ENCODE measurements at regions not wholly inside any gene's neighbourhood (a gene's known extent, or its start where the extent isn't known, plus 50 kb on each side); places are given as distances from the start of the nearest gene placed in this dataset.
"Not testable (repeated sequence)": the region's sequence is repeated elsewhere in the genome, so short reads cannot be mapped to it uniquely, and the experiment has no call there.

GRCh38 chr10:53361281-53361680 lies 588.7 kb upstream of the MBL2 start:
- POLR2A ChIA-PET (ENCODE audit: low non-redundant PET), result no interaction called here
- TF ChIP-seq, protein P1, sequence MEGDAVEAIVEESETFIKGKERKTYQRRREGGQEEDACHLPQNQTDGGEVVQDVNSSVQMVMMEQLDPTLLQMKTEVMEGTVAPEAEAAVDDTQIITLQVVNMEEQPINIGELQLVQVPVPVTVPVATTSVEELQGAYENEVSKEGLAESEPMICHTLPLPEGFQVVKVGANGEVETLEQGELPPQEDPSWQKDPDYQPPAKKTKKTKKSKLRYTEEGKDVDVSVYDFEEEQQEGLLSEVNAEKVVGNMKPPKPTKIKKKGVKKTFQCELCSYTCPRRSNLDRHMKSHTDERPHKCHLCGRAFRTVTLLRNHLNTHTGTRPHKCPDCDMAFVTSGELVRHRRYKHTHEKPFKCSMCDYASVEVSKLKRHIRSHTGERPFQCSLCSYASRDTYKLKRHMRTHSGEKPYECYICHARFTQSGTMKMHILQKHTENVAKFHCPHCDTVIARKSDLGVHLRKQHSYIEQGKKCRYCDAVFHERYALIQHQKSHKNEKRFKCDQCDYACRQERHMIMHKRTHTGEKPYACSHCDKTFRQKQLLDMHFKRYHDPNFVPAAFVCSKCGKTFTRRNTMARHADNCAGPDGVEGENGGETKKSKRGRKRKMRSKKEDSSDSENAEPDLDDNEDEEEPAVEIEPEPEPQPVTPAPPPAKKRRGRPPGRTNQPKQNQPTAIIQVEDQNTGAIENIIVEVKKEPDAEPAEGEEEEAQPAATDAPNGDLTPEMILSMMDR (conservative IDR thresholded peaks at IDR 0.05; ENCODE audit: low read depth), result no peak
- H3K27ac ChIP-seq, result no peak overlapping the region
- CTCF ChIA-PET, result no interaction called here
- no peak for DNase-seq (ENCODE audit: low spot score)

DNA sequence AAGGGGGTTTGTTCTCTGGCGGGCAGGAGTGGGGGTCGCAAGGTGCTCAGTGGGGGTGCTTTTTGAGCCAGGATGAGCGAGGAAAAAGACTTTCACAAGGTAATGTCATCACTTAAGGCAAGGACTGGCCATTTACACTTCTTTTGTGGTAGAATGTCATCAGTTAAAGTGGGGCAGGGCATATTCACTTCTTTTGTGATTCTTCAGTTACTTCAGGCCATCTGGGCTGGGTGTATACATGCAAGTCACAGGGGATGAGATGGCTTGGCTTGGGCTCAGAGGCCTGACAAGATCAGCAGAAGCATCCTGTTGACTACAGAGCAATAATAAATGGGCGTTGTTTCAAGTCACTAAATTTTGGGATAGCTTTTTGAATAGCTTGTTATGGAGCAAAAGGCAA lies 586.4 kb upstream of the MBL2 start:
- CTCF ChIA-PET, result not testable (repeated sequence)

GRCh38 chr10:53358536-53358935 lies 586.0 kb upstream of the MBL2 start:
- H3K27ac ChIP-seq, result no peak overlapping the region
- CTCF ChIA-PET, result interaction anchor here (0.6 kb wide), 1 partner anchor 275 kb away, joined by 3 read pairs; no protein-coding TSS in a partner anchor
- POLR2A ChIA-PET (ENCODE audit: low non-redundant PET), result no interaction called here
- no peak for DNase-seq (ENCODE audit: low spot score)
- TF ChIP-seq, protein P1 (conservative IDR thresholded peaks at IDR 0.05; ENCODE audit: low read depth), result no peak

More for the DNA sequence above, 586.4 kb upstream of the MBL2 start:
- DNase-seq (ENCODE audit: low spot score); POLR2A ChIA-PET (ENCODE audit: low non-redundant PET); H3K27ac ChIP-seq: not testable (repeated sequence)

DNA sequence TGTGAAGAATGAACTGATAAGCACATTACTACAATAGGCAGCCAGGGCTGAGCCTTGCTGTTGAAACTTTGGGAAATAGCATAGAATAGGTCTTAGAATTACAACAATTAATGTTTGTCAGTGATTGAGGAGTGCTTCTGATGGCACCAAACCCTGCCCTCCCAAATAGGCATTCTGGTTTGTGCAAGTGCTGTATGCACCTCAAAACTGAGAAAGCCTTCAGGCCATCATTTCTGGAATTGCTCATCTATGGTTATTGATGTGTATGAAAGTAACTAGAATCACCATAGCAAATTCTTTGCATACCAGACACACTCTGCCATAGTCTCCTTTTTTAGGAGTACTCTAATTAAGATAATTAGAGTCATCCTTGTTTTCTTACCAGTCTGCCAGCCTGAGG lies 585.0 kb upstream of the MBL2 start:
- DNase-seq (ENCODE audit: low spot score), result no peak
- TF ChIP-seq, protein P1 (conservative IDR thresholded peaks at IDR 0.05; ENCODE audit: low read depth), result no peak
- ChIA-PET POLR2A (ENCODE audit: low non-redundant PET) (no interaction called here), CTCF (no interaction called here)
- H3K27ac ChIP-seq, result no peak overlapping the region

DNA sequence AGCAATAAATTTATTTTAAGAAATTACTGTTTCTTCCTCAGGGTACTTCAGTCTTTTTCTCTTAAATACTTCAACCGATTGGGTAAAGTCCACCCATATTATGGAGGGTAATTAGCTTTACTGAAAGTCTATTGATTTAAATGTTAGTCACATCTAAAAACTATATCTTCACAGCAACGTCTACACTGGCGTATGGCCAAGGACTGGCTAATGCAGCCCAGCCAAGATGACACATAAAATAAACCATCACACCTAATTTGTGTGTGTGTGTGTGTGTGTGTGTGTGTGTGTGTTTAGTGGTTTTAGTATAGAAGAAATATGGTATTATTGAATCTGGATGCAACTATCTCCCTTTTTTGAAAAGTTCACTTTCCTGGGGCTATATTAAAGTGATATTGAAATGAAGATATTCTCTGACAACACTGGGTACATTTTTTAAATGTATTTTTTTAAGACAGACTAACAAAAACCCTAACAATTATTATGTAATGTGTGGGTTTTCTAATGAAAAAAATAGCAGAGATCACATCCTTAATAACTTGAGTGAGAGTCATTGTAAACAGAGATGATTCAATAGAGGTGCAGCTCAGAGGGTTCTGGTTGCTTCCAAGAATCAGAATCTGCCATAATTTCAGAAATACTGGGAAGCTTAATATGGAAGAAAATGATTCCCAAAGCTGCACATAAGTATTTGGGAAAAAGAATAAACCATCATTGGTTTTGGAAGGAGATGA lies 584.2 kb upstream of the MBL2 start:
- DNase-seq (ENCODE audit: low spot score), result no peak
- CTCF ChIA-PET, result no interaction called here
- H3K27ac ChIP-seq, result no peak overlapping the region
- TF ChIP-seq, protein P1 (conservative IDR thresholded peaks at IDR 0.05; ENCODE audit: low read depth), result no peak
- POLR2A ChIA-PET (ENCODE audit: low non-redundant PET), result no interaction called here

GRCh38 chr10:53342531-53342930 lies 569.9 kb upstream of the MBL2 start:
- CTCF ChIA-PET; DNase-seq (ENCODE audit: low spot score); H3K27ac ChIP-seq; POLR2A ChIA-PET (ENCODE audit: low non-redundant PET): not testable (repeated sequence)

DNA sequence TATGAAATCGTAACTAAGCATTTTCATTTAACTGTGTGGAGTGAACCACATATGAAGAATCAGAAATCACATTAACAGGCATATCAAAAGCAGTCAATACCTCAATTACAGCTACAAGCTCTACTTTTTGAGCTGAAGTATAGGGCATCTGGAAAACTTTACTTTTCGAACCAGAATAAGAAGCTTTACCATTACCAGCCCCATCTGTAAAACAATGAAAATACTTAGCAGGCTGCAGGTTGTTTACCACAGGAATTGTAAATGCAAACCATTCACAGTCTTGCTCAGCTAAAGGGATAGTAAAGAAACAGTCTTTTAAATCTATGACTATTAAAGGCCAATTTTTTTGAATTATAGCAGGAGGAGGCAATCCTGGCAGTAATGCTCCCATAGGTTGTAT lies 565.6 kb upstream of the MBL2 start:
- H3K27ac ChIP-seq, CTCF ChIA-PET: not testable (repeated sequence)

GRCh38 chr10:53335803-53336422 lies 563.3 kb upstream of the MBL2 start:
- DNase-seq (ENCODE audit: low spot score); POLR2A ChIA-PET (ENCODE audit: low non-redundant PET); CTCF ChIA-PET; H3K27ac ChIP-seq: not testable (repeated sequence)

More for the DNA sequence above, 565.6 kb upstream of the MBL2 start:
- POLR2A ChIA-PET (ENCODE audit: low non-redundant PET); DNase-seq (ENCODE audit: low spot score): not testable (repeated sequence)
